ENCODE measurements at regions not wholly inside any gene's neighbourhood (a gene's known extent, or its start where the extent isn't known, plus 50 kb on each side); places are given as distances from the start of the nearest gene placed in this dataset.

DNA sequence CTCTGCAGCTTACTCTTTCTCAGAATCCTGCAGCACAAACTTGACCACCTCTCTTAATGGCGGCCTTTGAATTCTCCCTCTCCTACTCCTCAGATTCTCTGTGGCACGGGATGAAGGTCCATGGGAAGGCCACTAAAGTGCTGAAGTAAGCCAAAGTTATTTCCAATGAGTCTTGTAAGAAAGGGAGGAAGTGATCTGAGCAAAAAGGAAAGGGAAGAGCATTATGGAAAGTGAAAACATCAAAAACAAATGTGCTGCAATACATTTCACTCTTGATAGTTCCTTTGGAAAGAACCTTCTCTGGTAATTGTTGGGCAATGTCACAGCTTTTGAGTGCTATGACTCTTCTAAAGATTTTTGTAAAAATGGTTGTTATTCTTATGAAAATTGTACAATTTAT lies 54.3 kb upstream of the CAMK2D start:
- Histone ChIP-seq H3K4me1 (replicated peaks in 1 of 2; ENCODE audit: control insufficient read depth in 2 of 2, insufficient read depth in 2 of 2, low read length in 2 of 2) (no peaks in the 10 kb centered on the region), H3K36me3 (ENCODE audit: control insufficient read depth, insufficient read depth, low read length) (no peaks in the 10 kb centered on the region), H3K27me3 (ENCODE audit: control insufficient read depth in 2 of 2, insufficient read depth in 2 of 2, low read length in 2 of 2) (no peaks in the 10 kb centered on the region), H3K9me1 (ENCODE audit: control insufficient read depth, insufficient read depth, low read length) (no peaks in the 10 kb centered on the region), H3K4me2 (ENCODE audit: insufficient read depth, low read length) (no peak overlapping the region), H2AFZ (ENCODE audit: low read depth, low read length) (no peak overlapping the region), H3K9me3 (replicated peaks; ENCODE audit: control insufficient read depth, insufficient read depth, low read depth, low read length) (no peaks in the 10 kb centered on the region), H3K9ac (ENCODE audit: insufficient read depth in 1 of 2, low read depth in 2 of 2, low read length in 2 of 2) (no peak overlapping the region), H4K20me1 (replicated peaks; ENCODE audit: control insufficient read depth, insufficient read depth, low read length) (no peaks in the 10 kb centered on the region), H3K4me3 (no peak overlapping the region), H3K79me2 (ENCODE audit: control insufficient read depth, insufficient read depth, low read length) (no peaks in the 10 kb centered on the region), H3K27ac (ENCODE audit: extremely low read depth, low read depth, low read length) (no peak overlapping the region)
- CTCF ChIA-PET (ENCODE audit: low intra/inter-chr PET ratio) = no interaction called here
- BruUV-seq (replicated peaks) = no TSS peak
- no peak for FAIRE-seq
- TF ChIP-seq, protein P1, sequence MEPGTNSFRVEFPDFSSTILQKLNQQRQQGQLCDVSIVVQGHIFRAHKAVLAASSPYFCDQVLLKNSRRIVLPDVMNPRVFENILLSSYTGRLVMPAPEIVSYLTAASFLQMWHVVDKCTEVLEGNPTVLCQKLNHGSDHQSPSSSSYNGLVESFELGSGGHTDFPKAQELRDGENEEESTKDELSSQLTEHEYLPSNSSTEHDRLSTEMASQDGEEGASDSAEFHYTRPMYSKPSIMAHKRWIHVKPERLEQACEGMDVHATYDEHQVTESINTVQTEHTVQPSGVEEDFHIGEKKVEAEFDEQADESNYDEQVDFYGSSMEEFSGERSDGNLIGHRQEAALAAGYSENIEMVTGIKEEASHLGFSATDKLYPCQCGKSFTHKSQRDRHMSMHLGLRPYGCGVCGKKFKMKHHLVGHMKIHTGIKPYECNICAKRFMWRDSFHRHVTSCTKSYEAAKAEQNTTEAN (CRISPR knock-in tag; IDR thresholded peaks at IDR 0.05) = no peak
- TF ChIP-seq ZNF133 (CRISPR knock-in tag; IDR thresholded peaks at IDR 0.05) = no peak
- no peak for TF ChIP-seq HDAC2 (IDR thresholded peaks at IDR 0.05)
- TF ChIP-seq ZNF57 (CRISPR knock-in tag; IDR thresholded peaks at IDR 0.05) = no peak
- no peak for TF ChIP-seq FIP1L1 (IDR thresholded peaks at IDR 0.05; ENCODE audit: low read depth, low read length, poor library complexity, severe bottlenecking)
- TF ChIP-seq GTF2E2 (tag; IDR thresholded peaks at IDR 0.05) = no peak
- no peak for TF ChIP-seq POLR2AphosphoS5 (IDR thresholded peaks at IDR 0.05; ENCODE audit: control insufficient read depth, insufficient read depth, low read depth, low read length)
- TF ChIP-seq ZNF717 (CRISPR knock-in tag; IDR thresholded peaks at IDR 0.05) = no peak
- no peak for TF ChIP-seq ZNF280A (IDR thresholded peaks at IDR 0.05; ENCODE audit: low read depth, partially characterized antibody)
- no peak for TF ChIP-seq ZNF280B (CRISPR knock-in tag; IDR thresholded peaks at IDR 0.05)
- no peak for TF ChIP-seq COPS2 (conservative IDR thresholded peaks at IDR 0.05)
- no peak for TF ChIP-seq CREB3 (tag; conservative IDR thresholded peaks at IDR 0.05; ENCODE audit: low read depth)
- TF ChIP-seq PCBP1 (IDR thresholded peaks at IDR 0.05; ENCODE audit: low read depth, low read length, poor library complexity, severe bottlenecking) = no peak
- POLR2A ChIA-PET = no interaction called here
- no peak for ATAC-seq
- intact Hi-C loops (cut with micrococcal nuclease) (no loop called here), in situ Hi-C loops (cut with MboI) (no loop called here)
- no peak for DNase-seq (ENCODE audit: extremely low read depth in 1 of 4, low spot score in 3 of 4)
- 0% methylated on average over 2 of the region's 2 CpGs for WGBS (ENCODE audit: insufficient coverage, low coverage, missing lambda C conversion rate)

Data from K562 (cell line).